GM19238 (cell line): ENCODE measurements at regions not wholly inside any gene's neighbourhood (a gene's known extent, or its start where the extent isn't known, plus 50 kb on each side); places are given as distances from the start of the nearest gene placed in this dataset.

Source experiments
- DNase-seq: peaks from one replicate; pipeline ENCODE4 v3.0.0; 2011; ENCODE audit warnings: low spot score; ENCODE audit not compliant: insufficient read length

DNA sequence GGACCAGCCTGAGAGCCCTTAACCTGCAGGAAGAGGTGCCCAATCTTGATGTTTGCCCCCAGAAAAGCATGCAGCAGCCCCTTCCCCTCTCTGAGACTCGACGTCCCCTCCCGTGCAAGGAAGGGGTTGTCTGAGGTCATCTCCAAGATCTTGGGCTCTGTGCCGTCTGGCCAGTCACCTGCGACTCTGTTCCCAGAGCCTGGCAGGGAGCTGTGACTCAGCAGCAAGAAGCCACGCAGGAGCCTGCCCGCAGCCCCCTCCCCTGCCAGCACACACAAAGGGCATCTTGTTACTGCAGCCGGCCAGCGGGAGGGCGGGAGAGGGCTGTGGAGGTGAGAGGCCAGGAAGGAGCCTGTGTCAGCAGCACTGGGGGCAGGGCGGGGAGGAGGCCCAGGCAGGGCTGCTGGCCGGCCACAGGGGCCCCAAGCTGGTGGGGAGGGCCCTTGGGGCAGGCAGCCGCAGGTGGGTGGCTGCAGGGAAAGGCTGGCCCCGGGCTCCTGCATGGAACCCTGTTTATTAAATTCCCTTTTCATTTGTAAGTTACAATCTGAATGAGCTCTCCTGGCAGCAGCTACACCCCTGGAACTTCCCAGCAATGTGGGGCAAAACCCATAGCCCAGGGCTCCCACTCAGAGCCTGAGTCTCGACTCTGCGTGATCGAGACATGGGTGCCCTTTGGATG, 103.7 kb upstream of the ZMIZ1 start:
- no peak for DNase-seq

DNA sequence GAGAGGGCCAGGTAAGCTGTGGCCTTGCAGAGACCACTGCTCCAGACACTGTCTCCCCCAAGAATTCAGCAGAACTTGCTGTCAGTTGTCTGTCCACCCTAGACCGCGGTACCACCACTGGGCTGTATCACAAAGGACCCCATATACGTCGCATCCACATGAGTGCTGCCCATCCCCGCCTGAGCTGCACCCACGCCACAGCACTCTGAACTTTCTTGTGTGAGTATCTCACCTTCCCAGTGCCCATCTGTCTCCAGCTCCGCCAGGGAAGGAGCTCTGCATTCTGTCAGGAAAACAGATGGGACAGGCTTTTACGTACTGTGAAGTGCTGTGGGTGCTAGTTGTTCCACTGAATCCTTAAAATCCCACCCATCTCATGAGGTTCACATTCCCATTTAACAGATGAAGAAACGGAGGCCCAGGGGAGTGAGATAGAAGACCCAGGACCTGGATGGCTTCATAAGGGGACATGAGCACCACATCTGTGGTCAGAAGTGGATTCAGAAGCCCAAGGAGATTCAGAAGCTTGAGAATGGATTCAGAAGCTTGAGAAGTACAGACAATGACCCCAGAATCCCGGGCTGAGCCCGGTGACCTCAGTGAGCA, 102.5 kb upstream of the ZMIZ1 start:
- DNase-seq, result no peak

DNA sequence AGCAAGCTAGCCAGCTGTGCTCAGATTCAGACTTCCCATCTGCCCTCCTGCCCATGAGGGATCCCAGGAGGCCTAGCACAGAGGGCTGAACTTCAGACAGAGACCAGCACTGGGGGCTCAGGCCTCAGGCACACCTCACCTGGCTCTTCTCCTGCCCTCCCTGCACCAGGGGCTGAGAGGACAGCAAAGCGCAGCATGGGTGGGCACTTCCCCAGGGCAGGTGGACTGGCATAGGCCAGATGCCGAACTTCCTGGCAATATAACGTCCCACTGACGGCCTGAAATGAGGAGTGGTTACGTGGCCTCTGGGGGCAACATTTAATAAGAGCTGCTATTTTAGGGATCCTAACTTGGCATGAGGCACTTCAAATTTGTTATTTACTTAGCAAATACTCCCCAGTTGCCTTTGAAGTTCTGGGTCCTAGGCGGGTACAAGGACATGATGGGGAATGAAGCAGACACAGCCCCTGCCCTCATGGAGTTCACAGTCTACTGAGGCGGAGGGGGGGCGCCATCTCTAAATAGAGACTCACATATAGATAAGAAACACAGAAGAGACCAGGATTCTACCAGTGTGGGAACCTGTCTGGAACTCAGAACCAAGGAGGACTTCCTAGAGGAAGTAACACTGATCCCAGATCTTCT, 101.8 kb upstream of the ZMIZ1 start:
- no peak for DNase-seq

DNA sequence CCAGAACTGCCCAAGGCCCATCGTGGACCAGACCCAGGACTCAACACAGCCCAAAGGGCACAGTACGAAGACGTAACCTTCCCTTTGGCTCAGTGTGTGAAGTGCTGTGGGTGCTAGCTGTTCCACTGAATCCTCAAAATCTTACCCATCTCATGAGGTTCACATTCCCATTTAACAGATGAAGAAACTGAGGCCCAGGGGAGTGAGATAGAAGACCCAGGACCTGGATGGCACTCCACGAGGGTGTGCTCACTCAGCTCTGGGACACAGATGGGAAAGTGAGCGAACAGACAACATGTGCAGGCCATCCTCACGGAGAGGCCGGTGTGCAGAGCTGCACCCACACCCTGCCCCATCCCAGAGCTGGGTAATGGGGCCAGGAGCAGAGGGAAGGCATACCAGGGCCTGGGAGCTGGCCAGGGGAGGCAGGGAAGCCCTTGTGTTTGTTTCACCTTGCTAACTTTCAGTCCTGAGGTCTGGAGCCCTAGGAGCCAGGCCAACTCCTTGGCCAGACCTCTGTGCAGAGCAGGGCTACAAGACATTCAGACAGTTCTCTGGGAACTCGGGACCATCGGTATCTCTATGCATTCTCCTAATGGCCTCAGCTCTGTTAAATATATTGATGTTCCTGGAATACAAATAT, 100.3 kb upstream of the ZMIZ1 start:
- DNase-seq, result no peak

DNA sequence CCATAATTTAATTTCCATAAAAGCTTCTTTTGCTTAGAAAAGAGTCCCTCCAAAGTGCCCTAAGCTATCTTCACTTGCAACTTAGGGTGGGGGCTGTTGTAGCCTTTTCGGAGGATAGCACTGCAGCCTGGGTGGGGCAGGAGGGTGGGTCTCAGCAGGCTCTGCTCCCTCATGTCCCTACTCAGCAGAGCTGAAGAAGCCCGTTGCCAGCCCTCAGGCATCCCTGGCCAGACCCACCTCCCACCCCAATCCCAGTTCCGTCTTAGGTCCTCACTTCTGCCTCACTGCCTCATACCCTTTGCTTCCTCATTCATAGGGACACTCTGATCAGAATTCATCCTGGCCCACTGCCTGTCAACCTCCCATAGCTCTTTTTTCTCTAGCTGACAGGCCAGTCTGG, 99.8 kb upstream of the ZMIZ1 start:
- no peak for DNase-seq

DNA sequence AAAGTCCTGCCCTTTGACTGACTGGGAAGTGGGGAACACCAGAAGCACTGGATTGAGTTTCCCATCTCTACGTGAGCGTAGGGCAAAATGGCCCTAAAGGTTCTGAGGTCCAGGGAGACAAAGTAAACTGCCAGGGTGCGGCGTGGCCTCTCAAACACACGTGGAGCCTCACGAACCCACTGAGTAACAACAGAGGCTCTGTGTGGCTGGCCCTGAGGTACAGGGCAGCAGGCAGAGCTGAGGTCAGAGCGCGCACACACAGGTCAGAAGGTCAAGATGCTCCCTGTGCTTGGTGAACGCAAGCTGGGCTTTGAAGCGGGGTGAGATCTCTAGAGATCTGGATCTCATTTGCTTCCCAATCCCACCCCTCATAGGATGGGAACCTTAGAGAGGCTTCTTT, 99.0 kb upstream of the ZMIZ1 start:
- DNase-seq, result no peak

DNA sequence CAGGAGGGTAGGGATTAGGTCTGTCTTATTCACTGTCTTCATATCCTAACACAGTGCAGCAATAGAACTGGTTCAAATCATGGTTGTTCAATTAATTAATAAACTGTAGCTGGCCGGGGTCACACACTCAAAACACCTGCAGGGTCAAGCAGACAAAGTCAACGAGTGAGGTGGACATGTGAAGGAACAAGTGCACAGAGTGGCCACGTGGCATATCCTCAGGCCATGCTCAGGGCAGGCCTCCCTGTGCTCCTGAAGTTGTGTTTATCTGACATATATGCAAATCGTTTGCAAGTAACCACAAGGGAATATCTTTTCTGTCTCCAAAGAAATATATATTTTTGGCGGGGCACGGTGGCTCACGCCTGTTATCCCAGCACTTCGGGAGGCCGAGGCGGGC, 98.5 kb upstream of the ZMIZ1 start:
- DNase-seq, result no peak

DNA sequence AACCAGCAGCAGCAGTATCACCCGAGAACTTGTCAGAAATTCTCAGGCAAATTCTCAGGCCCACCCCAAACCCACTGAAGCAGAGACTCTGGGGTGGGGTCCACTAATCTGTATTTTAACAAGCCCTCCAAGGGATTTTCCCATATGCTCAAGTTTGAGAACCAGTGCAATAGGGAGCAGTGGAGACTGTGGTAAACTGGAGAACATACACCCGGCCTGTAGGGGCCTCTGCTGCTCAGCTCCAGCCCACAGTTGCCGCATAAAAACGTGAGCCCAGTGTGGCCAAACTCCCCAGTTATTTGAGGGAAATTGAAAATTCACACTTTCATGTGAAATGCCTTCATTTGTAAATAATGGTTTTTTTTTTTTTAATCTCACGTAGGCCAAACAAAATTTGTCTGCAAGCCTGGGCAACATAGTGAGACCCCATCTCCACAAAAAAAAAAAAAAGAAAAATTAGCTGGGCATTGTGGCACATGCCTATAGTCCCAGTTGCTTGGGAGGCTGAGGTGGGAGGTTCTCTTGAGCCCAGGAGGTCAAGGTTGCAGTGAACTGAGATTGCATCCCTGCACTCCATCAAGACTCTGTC, 97.6 kb upstream of the ZMIZ1 start:
- DNase-seq, result no peak

DNA sequence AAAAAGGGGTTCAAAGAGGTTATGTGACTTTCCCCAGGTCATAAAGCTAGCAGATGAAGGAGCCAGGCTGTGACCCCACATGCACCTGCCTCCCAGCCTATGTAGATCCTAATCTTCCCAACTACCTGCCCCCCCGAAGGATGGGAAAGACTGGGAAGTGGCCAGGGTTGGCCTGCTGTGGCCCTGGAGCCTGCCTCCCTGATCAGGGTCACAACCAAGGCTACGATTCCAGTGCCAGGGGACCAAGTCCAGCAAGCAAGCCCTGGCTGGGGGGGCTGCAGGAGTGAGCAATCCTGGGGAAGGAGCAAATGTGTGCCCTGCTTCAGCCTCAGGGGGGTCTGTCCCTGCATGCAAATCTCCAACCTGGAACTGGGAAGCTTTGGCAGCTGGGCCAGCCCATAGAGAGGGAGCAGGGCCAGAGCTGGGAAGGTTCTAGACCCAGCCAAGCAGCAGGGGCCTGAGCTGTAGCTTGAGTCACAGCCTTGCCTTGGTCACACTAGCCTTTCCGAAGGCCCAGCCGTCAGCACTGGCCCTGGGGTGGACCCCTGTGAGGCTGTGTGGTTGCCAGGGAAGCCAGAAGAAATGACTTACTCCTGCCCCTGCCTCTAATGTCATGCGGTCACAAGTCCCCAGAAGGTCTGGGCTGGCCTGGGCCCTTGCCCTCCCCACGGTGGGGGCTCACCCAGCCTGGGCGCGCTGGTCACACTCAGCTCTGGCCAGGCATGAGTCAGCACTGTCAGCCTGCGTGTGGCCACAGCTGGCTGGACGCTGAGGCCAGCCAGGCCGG, 96.4 kb upstream of the ZMIZ1 start:
- no peak for DNase-seq

DNA sequence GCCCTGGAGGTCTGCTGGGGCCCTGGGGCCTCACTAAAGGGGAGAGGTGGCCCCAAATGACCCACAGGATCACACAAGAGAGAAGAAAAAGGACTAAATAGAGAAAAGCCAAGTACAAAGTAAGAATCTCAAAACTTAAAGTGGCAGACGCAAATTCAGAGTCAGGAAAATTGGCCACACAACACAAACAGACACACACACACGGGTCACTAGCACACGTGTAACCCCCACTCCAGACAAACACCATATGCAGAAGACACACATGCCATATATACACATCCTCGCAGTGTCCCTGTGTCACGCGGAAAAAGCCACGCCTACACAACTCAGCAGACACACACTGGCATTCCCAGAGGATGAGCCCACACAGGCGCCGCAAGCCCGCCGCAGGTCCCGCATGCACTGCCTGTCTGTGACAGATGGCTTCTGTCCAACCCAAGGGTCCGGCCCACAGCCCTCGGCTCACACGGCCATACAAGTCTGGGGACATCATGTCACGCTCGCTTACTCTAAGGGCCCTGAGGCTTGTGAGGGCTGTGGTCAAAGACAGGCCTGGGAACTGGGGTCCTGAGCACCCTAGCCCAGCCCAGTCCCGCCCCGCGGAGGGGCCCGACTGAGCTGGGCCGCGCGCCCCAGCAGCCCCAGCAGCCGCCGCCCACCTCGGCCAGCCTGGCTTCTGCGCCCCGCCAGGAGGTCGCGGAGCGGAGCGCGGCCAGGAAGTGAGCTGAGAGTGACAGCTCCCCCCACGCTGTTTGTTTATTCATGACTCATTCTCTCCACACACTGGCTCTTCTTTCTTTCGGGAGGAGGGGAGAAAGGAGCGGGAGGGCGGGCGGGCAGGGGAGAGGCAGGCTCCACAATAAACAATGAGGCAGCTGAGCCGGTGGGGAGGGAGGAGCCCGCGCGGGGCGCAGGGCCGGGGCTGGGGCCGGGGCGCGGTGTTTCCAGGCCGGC, 95.5 kb upstream of the ZMIZ1 start:
- peak; percentile 90 for DNase-seq

DNA sequence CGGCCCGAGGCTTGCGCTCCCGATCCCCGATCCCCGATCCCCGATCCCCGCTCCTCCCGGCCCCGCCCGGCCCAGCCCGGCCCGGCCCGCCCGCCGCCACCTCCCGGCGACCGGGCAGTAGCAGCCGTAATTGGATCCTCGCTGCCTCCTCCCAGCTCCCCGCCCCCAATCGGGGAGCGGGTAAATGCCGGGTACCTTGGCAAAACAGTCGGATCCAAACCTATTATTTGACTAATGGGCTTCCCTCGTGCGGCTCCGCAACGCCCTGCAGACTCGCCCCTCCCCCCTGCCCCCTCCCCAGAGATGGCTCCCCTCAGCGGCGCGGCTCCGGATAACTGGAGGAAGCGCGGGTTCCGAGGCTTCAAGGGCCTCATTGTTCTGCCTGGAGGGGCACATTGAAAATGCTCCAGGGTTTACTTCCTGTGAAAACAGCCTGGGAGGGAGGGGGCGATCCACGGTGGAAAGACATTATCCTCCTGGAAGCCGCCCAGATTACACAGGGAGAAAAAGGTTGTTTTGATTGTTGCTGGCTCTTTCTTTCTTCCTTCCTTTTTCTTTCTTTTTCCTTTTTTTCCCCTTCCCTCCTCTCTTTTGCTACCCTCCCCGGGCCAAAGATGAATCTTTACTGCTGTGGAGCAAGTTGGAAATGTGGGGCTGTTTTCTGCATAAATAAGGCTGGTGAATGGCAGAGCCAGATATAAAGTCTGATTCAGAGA, 94.7 kb upstream of the ZMIZ1 start:
- DNase-seq, result peak; percentile 39

DNA sequence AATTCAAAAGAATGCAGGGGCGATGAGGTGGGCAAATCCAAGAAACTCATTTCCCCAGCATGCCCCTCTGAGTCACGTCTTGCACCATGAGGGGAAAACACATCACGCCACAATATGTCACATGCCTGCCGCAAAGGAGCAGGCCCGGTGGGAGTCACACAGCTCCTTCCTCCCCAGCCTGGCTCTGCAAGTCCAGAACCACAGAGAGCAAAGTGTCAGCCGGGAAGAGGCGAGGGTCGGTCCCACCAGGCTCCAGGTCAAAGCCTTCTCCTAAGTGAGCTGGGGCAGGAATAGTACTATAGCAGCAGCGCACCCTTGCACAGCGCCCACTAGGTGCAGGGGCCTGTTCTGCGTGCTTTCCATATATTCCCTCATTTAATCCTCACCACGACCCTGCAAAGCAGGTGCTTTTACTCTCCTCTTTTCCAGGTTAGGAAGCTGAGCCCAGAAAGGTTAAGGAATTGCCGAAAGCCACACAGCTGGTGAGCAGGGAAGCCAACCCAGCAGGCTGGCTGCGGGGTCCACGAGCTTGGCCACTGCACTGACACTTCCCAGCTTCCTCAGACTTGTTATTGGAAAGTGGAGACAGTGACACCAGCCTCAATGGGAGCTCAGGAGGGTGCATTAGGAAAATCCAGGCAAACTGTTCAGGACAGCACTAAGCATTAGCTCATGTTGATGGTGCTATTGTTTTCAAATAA, 94.0 kb upstream of the ZMIZ1 start:
- peak; percentile 40 for DNase-seq

DNA sequence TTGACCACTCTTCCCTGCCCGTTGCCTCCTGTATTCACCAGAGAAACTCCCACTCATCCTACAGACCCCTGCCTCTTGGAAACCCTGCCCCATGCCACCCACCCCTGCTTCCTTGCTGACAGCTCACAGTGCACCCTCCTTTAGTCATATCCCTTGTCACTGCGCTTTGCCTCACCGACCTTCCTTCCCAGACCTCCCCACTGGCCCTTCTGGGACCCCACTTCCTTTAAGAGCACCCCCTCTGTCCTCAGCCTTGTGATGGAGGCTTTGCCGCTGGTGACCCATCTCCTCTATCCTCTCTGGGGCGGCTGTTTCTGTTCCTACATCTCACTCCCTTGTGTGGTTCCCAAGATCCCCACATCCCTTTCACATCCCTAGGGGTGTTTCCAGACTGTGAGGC, 92.8 kb upstream of the ZMIZ1 start:
- no peak for DNase-seq

DNA sequence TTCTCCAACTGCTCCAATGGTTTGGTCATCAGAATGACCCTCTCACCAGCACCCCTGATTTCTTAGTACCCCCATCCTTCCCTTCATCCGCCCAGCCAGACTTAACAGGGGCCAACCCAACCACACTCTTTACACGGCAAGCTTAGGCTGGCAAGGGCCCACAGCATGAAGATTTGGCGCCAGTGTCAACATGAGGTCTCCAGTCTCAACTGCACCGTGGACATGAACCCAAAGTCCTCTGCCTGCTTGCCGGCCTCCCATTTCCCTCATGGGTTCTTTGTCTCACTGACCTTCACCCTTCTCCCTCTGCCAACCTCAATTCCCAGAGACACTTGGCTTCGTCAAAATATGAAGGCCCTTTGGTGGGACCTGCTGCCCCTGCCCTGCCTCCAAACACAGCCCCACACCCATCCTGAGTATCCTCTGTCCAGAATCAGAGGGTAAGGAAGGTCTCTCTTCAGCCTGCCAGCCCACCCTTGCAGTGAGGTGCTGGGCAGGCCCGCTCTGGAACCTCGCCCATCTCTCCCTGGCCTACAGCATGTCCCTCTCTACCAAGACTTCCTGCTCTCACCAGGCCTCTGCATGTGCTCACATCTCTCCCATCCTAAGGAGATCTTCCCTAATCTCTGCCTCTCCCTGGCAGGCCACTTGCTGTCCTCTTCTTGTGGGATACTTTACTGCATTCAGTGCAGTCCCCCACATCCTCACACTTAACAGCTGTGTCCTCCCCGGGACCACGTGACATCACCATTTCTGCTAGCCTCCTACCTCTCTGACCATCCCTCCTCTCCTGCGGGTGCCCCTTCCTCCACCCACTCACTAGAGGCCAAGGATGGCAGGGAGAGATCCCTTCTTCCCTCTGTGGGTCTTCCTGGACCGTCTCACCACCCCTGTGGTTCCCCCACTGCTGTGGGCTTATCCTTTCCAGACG, 91.7 kb upstream of the ZMIZ1 start:
- DNase-seq, result no peak

DNA sequence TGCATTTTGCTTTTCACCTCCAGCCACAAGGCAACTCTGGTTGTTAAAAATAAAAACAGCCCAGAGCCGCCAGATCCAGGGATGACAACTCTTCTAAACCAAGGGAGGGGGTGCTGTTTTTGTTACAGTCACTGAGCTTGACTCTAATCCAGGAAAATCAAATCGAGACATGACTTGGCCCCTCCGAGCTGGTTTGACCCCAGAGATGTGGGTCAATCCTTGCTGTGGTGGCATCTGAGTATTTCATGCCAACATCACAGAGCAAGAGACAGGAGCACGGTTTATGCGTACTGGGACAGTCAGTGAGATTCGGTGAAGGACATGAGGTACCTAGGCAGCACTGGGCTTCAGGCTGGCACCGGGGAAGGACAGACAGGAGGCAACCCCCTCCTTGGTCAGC, 88.8 kb upstream of the ZMIZ1 start:
- no peak for DNase-seq

DNA sequence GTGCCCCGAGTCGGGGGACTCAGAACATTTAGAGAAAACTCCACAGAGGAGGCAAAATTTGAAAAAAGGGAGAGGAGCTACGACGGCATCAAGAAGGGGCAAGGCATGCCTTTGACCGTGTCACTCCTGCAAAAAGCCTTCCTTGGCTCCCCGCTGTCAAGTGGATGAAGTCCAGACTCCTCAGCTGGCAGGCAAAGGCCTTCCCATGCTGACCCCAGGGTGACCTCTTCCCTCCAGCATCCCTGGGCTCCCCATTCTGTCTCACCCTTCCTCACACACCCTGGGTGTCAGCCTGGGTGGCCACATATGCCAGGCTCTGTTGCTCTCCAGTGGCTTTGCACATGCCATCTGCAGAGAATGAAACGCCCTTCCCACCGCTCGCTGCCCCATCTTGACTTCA, 88.4 kb upstream of the ZMIZ1 start:
- DNase-seq, result no peak

DNA sequence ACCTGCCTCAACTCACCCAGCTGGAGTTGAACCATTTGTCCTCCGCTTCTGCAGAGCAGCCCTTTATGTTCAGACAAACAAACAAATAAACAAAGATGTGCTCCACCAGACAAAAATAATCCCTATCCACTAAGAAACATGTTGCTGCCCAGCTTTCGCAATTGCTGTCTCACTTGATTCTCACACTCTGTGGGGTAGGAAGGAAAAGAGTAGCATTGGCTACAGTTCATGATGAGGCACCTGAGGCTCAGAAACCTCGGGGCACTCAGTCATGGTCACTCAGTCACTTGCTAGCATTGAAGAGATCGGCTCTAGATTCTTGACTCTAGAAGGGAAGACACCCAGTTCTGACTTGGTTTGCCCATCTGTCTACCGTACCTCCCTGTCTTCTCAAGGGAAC, 88.0 kb upstream of the ZMIZ1 start:
- DNase-seq, result no peak
